Progenitor cell of endocrine pancreas (in vitro differentiated cells): ENCODE measurements at regions not wholly inside any gene's neighbourhood (a gene's known extent, or its start where the extent isn't known, plus 50 kb on each side); places are given as distances from the start of the nearest gene placed in this dataset.
A peak's percentile ranks its signal among the peaks of the same experiment; 100 is the strongest.

Experiments used
- DNase-seq: peaks from one replicate; pipeline ENCODE4 v3.0.0; 2021; ENCODE audit warnings: low spot score; ENCODE audit not compliant: unreplicated experiment
- H3K27ac Mint-ChIP-seq: 2 replicates; pipeline ENCODE4 v1.8.0; 2021; ENCODE audit warnings: mild to moderate bottlenecking, moderate library complexity, mixed read lengths
- H3K27me3 Mint-ChIP-seq: 2 replicates; pipeline ENCODE4 v1.8.0; 2021; ENCODE audit warnings: mixed read lengths
- H3K36me3 Mint-ChIP-seq: 2 replicates; pipeline ENCODE4 v1.8.0; 2022; ENCODE audit warnings: mixed read lengths; ENCODE audit not compliant: insufficient read depth
- H3K4me1 Mint-ChIP-seq: 2 replicates; pipeline ENCODE4 v1.8.0; 2021; ENCODE audit warnings: low read depth, mixed read lengths
- H3K4me3 Mint-ChIP-seq: 2 replicates; pipeline ENCODE4 v1.8.0; 2021; ENCODE audit warnings: low read depth, mild to moderate bottlenecking, moderate library complexity, mixed read lengths
- H3K9me3 Mint-ChIP-seq: 2 replicates; pipeline ENCODE4 v1.8.0; 2021; ENCODE audit warnings: low read depth, mixed read lengths
- CTCF ChIP-seq: fragments of 200-600 bp; sonication (generic); IDR thresholded peaks from one replicate; pipeline ENCODE4 v1.5.0; 2021; ENCODE audit warnings: antibody characterized with exemption, mild to moderate bottlenecking; ENCODE audit not compliant: unreplicated experiment

GRCh38 chr9:129495620-129496472 is 125.1 kb downstream of the C9orf50 start:
- Mint-ChIP-seq H3K27ac (peak overlapping the region; percentile 98), H3K36me3 (no peaks in the 10 kb centered on the region), H3K9me3 (no peaks in the 10 kb centered on the region), H3K27me3 (no peaks in the 10 kb centered on the region), H3K4me3 (peak overlapping the region; percentile 85), H3K4me1 (peaks cover 59% of the 10 kb centered on the region)
- DNase-seq, result peak; percentile 89
- TF ChIP-seq CTCF, result no peak

GRCh38 chr9:129494113-129494789 is 126.7 kb downstream of the C9orf50 start:
- TF ChIP-seq CTCF, result no peak
- no peaks in the 10 kb centered on the region for H3K36me3 Mint-ChIP-seq
- H3K27me3 Mint-ChIP-seq, result no peaks in the 10 kb centered on the region
- peak overlapping the region; percentile 85 for H3K4me3 Mint-ChIP-seq
- no peak for DNase-seq
- peaks cover 58% of the 10 kb centered on the region for H3K4me1 Mint-ChIP-seq
- H3K9me3 Mint-ChIP-seq, result no peaks in the 10 kb centered on the region
- H3K27ac Mint-ChIP-seq, result peak overlapping the region; percentile 98

GRCh38 chr9:129493706-129494047 is 127.2 kb downstream of the C9orf50 start:
- Mint-ChIP-seq H3K4me1 (peaks cover 59% of the 10 kb centered on the region), H3K27me3 (no peaks in the 10 kb centered on the region), H3K36me3 (no peaks in the 10 kb centered on the region), H3K4me3 (no peak overlapping the region), H3K9me3 (no peaks in the 10 kb centered on the region), H3K27ac (peak overlapping the region; percentile 98)
- no peak for DNase-seq
- TF ChIP-seq CTCF, result no peak

- Mint-ChIP-seq H3K27ac (peak overlapping the region; percentile 98), H3K9me3 (no peaks in the 10 kb centered on the region), H3K27me3 (no peaks in the 10 kb centered on the region), H3K4me3 (peak overlapping the region; percentile 5), H3K36me3 (no peaks in the 10 kb centered on the region), H3K4me1 (peaks cover 54% of the 10 kb centered on the region)
- TF ChIP-seq CTCF, result no peak
- DNase-seq, result no peak
These were observed 127.7 kb downstream of the C9orf50 start for GRCh38 chr9:129493002-129493705.

- H3K4me1 Mint-ChIP-seq, result peaks cover 55% of the 10 kb centered on the region
- no peaks in the 10 kb centered on the region for H3K27me3 Mint-ChIP-seq
- DNase-seq, result no peak
- peak overlapping the region; percentile 88 for H3K27ac Mint-ChIP-seq
- no peak for TF ChIP-seq CTCF
- no peaks in the 10 kb centered on the region for H3K36me3 Mint-ChIP-seq
- peak overlapping the region; percentile 11 for H3K4me3 Mint-ChIP-seq
- H3K9me3 Mint-ChIP-seq, result no peaks in the 10 kb centered on the region
These were observed 129.4 kb downstream of the C9orf50 start for GRCh38 chr9:129491487-129491855.
